Fibroblast of lung (primary cell): ENCODE measurements at regions not wholly inside any gene's neighbourhood (a gene's known extent, or its start where the extent isn't known, plus 50 kb on each side); places are given as distances from the start of the nearest gene placed in this dataset.
A peak's percentile ranks its signal among the peaks of the same experiment; 100 is the strongest.

Source experiments
- DNase-seq, 2 donors: peaks; one replicate each; pipeline versions ENCODE4 v3.0.0 to v3.0.0-alpha.2; 2010; ENCODE audit warnings: low read depth in 2 of 2
- H2AFZ ChIP-seq: 2 replicates; pipeline ENCODE4 v1.5.1; 2012; ENCODE audit warnings: low read length, control low read depth, inconsistent platforms
- H3K27ac ChIP-seq: 2 replicates; pipeline ENCODE4 v1.5.1; 2011; ENCODE audit warnings: low read length, control low read depth; ENCODE audit not compliant: insufficient read depth
- H3K27me3 ChIP-seq: 2 replicates; pipeline ENCODE4 v1.5.1; 2011; ENCODE audit warnings: mild to moderate bottlenecking, low read length; ENCODE audit not compliant: control insufficient read depth, insufficient read depth
- H3K36me3 ChIP-seq: 2 replicates; pipeline ENCODE4 v1.5.1; 2011; ENCODE audit warnings: low read length; ENCODE audit not compliant: control insufficient read depth, insufficient read depth
- H3K4me1 ChIP-seq: 2 replicates; pipeline ENCODE4 v1.5.1; 2011; ENCODE audit warnings: low read length; ENCODE audit not compliant: control insufficient read depth, insufficient read depth; ENCODE audit errors: extremely low read depth
- H3K4me2 ChIP-seq: 2 replicates; pipeline ENCODE4 v1.5.1; 2011; ENCODE audit warnings: low read length, control low read depth; ENCODE audit not compliant: insufficient read depth; ENCODE audit errors: extremely low read depth
- H3K4me3 ChIP-seq, 4 experiments: fragments of 200-600 bp in 1 of 4; sonication (generic) in 1 of 4; replicated peaks in 1 of 4; 2 replicates each; pipeline ENCODE4 v1.5.1; 2011 to 2016; ENCODE audit warnings: low read length in 4 of 4, low read depth in 3 of 4, mild to moderate bottlenecking in 3 of 4, control low read depth in 2 of 4, inconsistent platforms in 1 of 4, mixed read lengths in 1 of 4; ENCODE audit not compliant: insufficient read depth in 1 of 4; ENCODE audit errors: control extremely low read depth in 1 of 4
- H3K79me2 ChIP-seq: 2 replicates; pipeline ENCODE4 v1.5.1; 2012; ENCODE audit warnings: mild to moderate bottlenecking, low read length, inconsistent platforms; ENCODE audit not compliant: control insufficient read depth, insufficient read depth
- H3K9ac ChIP-seq: 2 replicates; pipeline ENCODE4 v1.5.1; 2011; ENCODE audit warnings: mild to moderate bottlenecking, low read length, control low read depth; ENCODE audit not compliant: insufficient read depth
- H3K9me3 ChIP-seq: 2 replicates; pipeline ENCODE4 v1.5.1; 2012; ENCODE audit warnings: low read depth, low read length; ENCODE audit not compliant: control insufficient read depth, insufficient read depth
- H4K20me1 ChIP-seq: 2 replicates; pipeline ENCODE4 v1.5.1; 2011; ENCODE audit warnings: low read length; ENCODE audit not compliant: control insufficient read depth, insufficient read depth; ENCODE audit errors: extremely low read depth
- EZH2 ChIP-seq: IDR thresholded peaks from 2 replicates; pipeline ENCODE4 v1.5.1; 2012; ENCODE audit warnings: low read length, control low read depth, mild to moderate bottlenecking; ENCODE audit errors: missing control alignments
- TF ChIP-seq, protein P1 (sequence below), 2 donors: IDR thresholded peaks in 1 of 2; conservative IDR thresholded peaks in 1 of 2; 1 replicate in 1 of 2; 2 replicates in 1 of 2; pipeline ENCODE4 v1.5.1; 2011 to 2012; ENCODE audit warnings: low read length in 2 of 2, control low read depth in 1 of 2, inconsistent platforms in 1 of 2, low read depth in 1 of 2, mild to moderate bottlenecking in 1 of 2

DNA sequence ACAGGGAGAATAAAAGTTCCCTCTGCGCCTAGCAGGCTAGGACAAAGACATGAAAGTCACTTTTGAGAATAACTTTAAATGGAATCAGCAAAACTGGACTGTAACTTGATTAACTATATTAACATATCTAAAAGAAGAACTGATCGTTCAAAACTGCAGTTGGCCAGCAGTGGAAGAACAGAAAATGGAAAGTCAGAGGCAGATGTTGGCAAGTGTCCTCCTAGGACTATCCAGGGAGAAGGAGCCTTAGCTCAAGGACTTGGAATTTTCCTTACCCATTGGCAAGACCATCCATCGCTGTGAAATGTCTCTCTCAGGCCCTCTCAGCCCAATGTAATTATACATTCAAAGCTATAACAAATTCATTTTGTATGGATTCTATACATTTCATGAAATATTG lies 419.7 kb downstream of the ATP23 start:
- Histone ChIP-seq H3K9me3 (no peaks in the 10 kb centered on the region), H4K20me1 (no peaks in the 10 kb centered on the region), H3K27me3 (no peaks in the 10 kb centered on the region), H2AFZ (no peak overlapping the region), H3K4me3 (no peak overlapping the region), H3K36me3 (no peaks in the 10 kb centered on the region), H3K9ac (no peak overlapping the region), H3K4me2 (no peak overlapping the region), H3K4me1 (peaks cover 23% of the 10 kb centered on the region), H3K79me2 (no peaks in the 10 kb centered on the region), H3K27ac (no peak overlapping the region)
- no peak for TF ChIP-seq EZH2
- TF ChIP-seq, protein P1, sequence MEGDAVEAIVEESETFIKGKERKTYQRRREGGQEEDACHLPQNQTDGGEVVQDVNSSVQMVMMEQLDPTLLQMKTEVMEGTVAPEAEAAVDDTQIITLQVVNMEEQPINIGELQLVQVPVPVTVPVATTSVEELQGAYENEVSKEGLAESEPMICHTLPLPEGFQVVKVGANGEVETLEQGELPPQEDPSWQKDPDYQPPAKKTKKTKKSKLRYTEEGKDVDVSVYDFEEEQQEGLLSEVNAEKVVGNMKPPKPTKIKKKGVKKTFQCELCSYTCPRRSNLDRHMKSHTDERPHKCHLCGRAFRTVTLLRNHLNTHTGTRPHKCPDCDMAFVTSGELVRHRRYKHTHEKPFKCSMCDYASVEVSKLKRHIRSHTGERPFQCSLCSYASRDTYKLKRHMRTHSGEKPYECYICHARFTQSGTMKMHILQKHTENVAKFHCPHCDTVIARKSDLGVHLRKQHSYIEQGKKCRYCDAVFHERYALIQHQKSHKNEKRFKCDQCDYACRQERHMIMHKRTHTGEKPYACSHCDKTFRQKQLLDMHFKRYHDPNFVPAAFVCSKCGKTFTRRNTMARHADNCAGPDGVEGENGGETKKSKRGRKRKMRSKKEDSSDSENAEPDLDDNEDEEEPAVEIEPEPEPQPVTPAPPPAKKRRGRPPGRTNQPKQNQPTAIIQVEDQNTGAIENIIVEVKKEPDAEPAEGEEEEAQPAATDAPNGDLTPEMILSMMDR (conservative IDR thresholded peaks at IDR 0.05 in 1 of 2, IDR thresholded peaks at IDR 0.05 in 1 of 2; ENCODE audit: low read depth in 1 of 2, low read length in 2 of 2) = no peak
- DNase-seq = no peak

DNA sequence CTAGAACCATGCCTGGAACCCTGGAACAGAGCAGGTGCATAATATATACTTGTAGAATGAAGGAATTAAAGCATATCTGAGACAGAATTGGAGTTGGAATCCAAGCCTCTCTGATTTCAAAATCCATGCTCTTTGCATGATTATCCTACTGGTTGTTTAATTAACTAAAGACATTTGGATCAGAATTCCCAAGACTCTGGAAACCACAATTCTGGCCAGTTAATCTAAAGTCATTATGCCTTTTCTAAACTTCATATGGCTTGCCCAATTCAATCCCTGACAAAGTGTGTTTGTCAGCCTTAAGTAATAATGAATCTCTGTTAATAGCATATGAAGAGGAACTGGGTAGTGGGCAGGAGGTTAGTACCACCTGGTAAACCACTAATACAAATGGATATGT lies 422.6 kb downstream of the ATP23 start:
- Histone ChIP-seq H3K79me2 (no peaks in the 10 kb centered on the region), H3K4me2 (peak overlapping the region; percentile 19), H3K27ac (peak overlapping the region; percentile 55), H3K4me1 (peaks cover 28% of the 10 kb centered on the region), H3K9ac (no peak overlapping the region), H2AFZ (no peak overlapping the region), H3K36me3 (no peaks in the 10 kb centered on the region), H3K4me3 (no peak overlapping the region), H4K20me1 (no peaks in the 10 kb centered on the region), H3K27me3 (no peaks in the 10 kb centered on the region), H3K9me3 (no peaks in the 10 kb centered on the region)
- DNase-seq = peak in 1 of 2 donors; percentile 31
- TF ChIP-seq EZH2 = no peak
- TF ChIP-seq, protein P1 (conservative IDR thresholded peaks at IDR 0.05 in 1 of 2, IDR thresholded peaks at IDR 0.05 in 1 of 2; ENCODE audit: low read depth in 1 of 2, low read length in 2 of 2) = no peak

DNA sequence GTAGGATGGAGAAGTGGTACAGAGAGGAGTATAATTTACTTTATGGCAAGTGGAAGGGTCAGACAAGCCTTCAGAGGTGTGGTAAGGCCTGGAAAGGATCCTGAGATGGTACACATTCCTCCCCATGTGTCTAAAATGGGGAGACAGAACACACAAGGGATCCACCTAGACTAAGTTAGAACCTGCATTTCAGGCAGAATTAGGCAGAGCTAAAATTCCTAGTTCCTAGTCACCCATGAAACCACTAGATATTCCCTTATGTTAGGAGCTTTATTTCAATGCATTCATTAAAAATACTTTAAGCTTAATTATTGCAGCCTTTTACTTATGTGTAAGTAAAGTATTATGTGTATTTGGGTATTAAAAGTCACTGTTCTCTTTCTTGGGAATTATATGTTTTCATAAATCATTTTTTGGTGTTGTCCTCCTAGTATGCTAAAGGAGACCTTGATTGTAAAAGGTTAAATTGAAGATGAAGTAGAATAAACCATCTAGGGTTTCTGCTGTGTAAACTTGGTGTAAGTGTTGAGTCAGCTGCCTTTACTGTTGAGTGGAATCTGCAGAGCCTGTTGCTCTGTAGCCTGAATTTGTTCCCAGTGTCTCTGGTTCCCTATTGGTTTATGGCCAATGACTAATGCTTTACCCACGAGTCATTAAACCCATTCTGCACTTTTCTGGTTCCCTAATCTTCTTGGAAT lies 423.2 kb downstream of the ATP23 start:
- Histone ChIP-seq H2AFZ (no peak overlapping the region), H3K4me1 (peaks cover 25% of the 10 kb centered on the region), H3K4me2 (peak overlapping the region; percentile 37), H3K4me3 (no peak overlapping the region), H3K9me3 (no peaks in the 10 kb centered on the region), H4K20me1 (no peaks in the 10 kb centered on the region), H3K79me2 (no peaks in the 10 kb centered on the region), H3K36me3 (no peaks in the 10 kb centered on the region), H3K27ac (peak overlapping the region; percentile 55), H3K27me3 (no peaks in the 10 kb centered on the region), H3K9ac (no peak overlapping the region)
- TF ChIP-seq EZH2 = no peak
- TF ChIP-seq, protein P1 (conservative IDR thresholded peaks at IDR 0.05 in 1 of 2, IDR thresholded peaks at IDR 0.05 in 1 of 2; ENCODE audit: low read depth in 1 of 2, low read length in 2 of 2) = no peak
- peak; percentile 98 to 100 for DNase-seq
